Endothelial cell of umbilical vein (primary cell): ENCODE measurements at regions not wholly inside any gene's neighbourhood (a gene's known extent, or its start where the extent isn't known, plus 50 kb on each side); places are given as distances from the start of the nearest gene placed in this dataset.

Source experiments
- BruUV-seq: library from RNA; stranded (reverse); fragments of 400-500 nt; replicated peaks from 2 replicates; lab custom pipeline; 2021; lab: Mats Ljungman, UMichigan
- CTCF ChIA-PET: fragments of 300-600, 350-600 bp; sonication (Branson Sonifier 250); formaldehyde crosslinking; loops from one replicate; lab custom pipeline; 2021; ENCODE audit warnings: antibody characterized with exemption, inconsistent platforms; lab: Charles Lee
- POLR2A ChIA-PET: fragments of 300-600, 350-600 bp; sonication (Branson Sonifier 250); formaldehyde crosslinking; loops from one replicate; lab custom pipeline; 2021; ENCODE audit warnings: antibody characterized with exemption, inconsistent platforms; lab: Charles Lee
- DNase-seq: peaks from one replicate; pipeline ENCODE4 v3.0.0-alpha.2; 2011; ENCODE audit warnings: low read depth, low spot score
- FAIRE-seq: peaks from 2 replicates; lab custom pipeline; 2011; peaks lifted over from hg19 to GRCh38; lab: Jason Lieb, UNC
- H2AFZ ChIP-seq: 2 replicates; pipeline ENCODE4 v1.6.0; 2012; ENCODE audit warnings: low read depth, low read length, control low read depth, inconsistent platforms
- H3K27ac ChIP-seq: 2 replicates; pipeline ENCODE4 v1.5.1; 2011; ENCODE audit warnings: low read depth, mild to moderate bottlenecking, control low read depth, low read length, moderate library complexity; ENCODE audit not compliant: insufficient read depth
- H3K27me3 ChIP-seq, 2 experiments: 2 replicates each; pipeline versions ENCODE4 v1.6.0 to v1.6.1; 2011; ENCODE audit warnings: low read length in 2 of 2, mixed read lengths in 1 of 2; ENCODE audit not compliant: control insufficient read depth in 2 of 2, insufficient read depth in 2 of 2
- H3K36me3 ChIP-seq, 2 experiments: 2 replicates in 1 of 2; 3 replicates in 1 of 2; pipeline ENCODE4 v1.5.1; 2011; ENCODE audit warnings: low read length in 2 of 2, mild to moderate bottlenecking in 1 of 2, moderate library complexity in 1 of 2; ENCODE audit not compliant: control insufficient read depth in 2 of 2, insufficient read depth in 2 of 2; ENCODE audit errors: extremely low read depth in 1 of 2
- H3K4me1 ChIP-seq: 3 replicates; pipeline ENCODE4 v1.5.1; 2011; ENCODE audit warnings: mild to moderate bottlenecking, low read length; ENCODE audit not compliant: control insufficient read depth, insufficient read depth; ENCODE audit errors: extremely low read depth
- H3K4me2 ChIP-seq: 2 replicates; pipeline ENCODE4 v1.6.1; 2011; ENCODE audit warnings: low read length, control low read depth, mixed read lengths; ENCODE audit not compliant: insufficient read depth
- H3K4me3 ChIP-seq, 3 experiments: fragments of 200-600 bp in 1 of 3; sonication (generic), shearing (Covaris generic) in 1 of 3; replicated peaks in 1 of 3; 2 replicates each; pipeline ENCODE4 v1.5.1; 2011 to 2016; ENCODE audit warnings: control low read depth in 3 of 3, low read length in 3 of 3, mild to moderate bottlenecking in 2 of 3, inconsistent platforms in 1 of 3, low read depth in 1 of 3, moderate library complexity in 1 of 3; ENCODE audit not compliant: insufficient read depth in 1 of 3
- H3K79me2 ChIP-seq: 2 replicates; pipeline ENCODE4 v1.6.0; 2012; ENCODE audit warnings: low read length, inconsistent platforms; ENCODE audit not compliant: control insufficient read depth, insufficient read depth
- H3K9ac ChIP-seq: replicated peaks from 2 replicates; pipeline ENCODE3; 2011; ENCODE audit warnings: low read length, control low read depth; ENCODE audit not compliant: insufficient read depth; ENCODE audit errors: extremely low read depth
- H3K9me1 ChIP-seq: replicated peaks from 3 replicates; pipeline ENCODE4 v1.6.0; 2011; ENCODE audit warnings: mild to moderate bottlenecking, low read length; ENCODE audit not compliant: control insufficient read depth, insufficient read depth; ENCODE audit errors: extremely low read depth
- H3K9me3 ChIP-seq: replicated peaks from 2 replicates; pipeline ENCODE4 v1.5.1; 2012; ENCODE audit warnings: low read length, inconsistent platforms; ENCODE audit not compliant: control insufficient read depth, insufficient read depth
- H4K20me1 ChIP-seq: replicated peaks from 2 replicates; pipeline ENCODE3; 2011; ENCODE audit warnings: mild to moderate bottlenecking, low read length; ENCODE audit not compliant: control insufficient read depth, insufficient read depth; ENCODE audit errors: extremely low read depth
- CTCF ChIP-seq, 2 donors: IDR thresholded peaks; 1 replicate in 1 of 2; 2 replicates in 1 of 2; pipeline ENCODE4 v1.5.1; 2011; ENCODE audit warnings: low read length in 2 of 2, mild to moderate bottlenecking in 2 of 2, moderate library complexity in 2 of 2, control low read depth in 1 of 2, inconsistent platforms in 1 of 2, low read depth in 1 of 2; ENCODE audit not compliant: insufficient read depth in 1 of 2; ENCODE audit errors: extremely low read depth in 1 of 2
- EZH2 ChIP-seq: IDR thresholded peaks from 2 replicates; pipeline ENCODE4 v1.6.1; 2012; ENCODE audit warnings: borderline replicate concordance, low read depth, mild to moderate bottlenecking, moderate library complexity, low read length, inconsistent platforms; ENCODE audit not compliant: severe bottlenecking
- FOS ChIP-seq: IDR thresholded peaks from 2 replicates; pipeline ENCODE4 v1.6.1; 2011; ENCODE audit warnings: mild to moderate bottlenecking, low read length, moderate library complexity, borderline replicate concordance; ENCODE audit not compliant: insufficient read depth
- GATA2 ChIP-seq: IDR thresholded peaks from 2 replicates; pipeline ENCODE4 v1.7.0; 2011; ENCODE audit warnings: low read depth, mild to moderate bottlenecking, moderate library complexity, mixed read lengths, low read length; ENCODE audit not compliant: insufficient read length, insufficient read depth
- JUN ChIP-seq: IDR thresholded peaks from 2 replicates; pipeline ENCODE4 v1.6.1; 2011; ENCODE audit warnings: borderline replicate concordance, low read depth; ENCODE audit not compliant: insufficient read length, insufficient read depth
- POLR2A ChIP-seq: IDR thresholded peaks from 2 replicates; pipeline ENCODE4 v1.6.1; 2012; ENCODE audit warnings: low read depth, mild to moderate bottlenecking, control low read depth, low read length
- POLR2AphosphoS5 ChIP-seq: IDR thresholded peaks from 2 replicates; pipeline ENCODE4 v1.6.1; 2012; ENCODE audit warnings: low read depth, mild to moderate bottlenecking, control low read depth, low read length, moderate library complexity; ENCODE audit not compliant: insufficient read depth
- dilution Hi-C: fragments of 300-500 bp; cut with MboI; formaldehyde crosslinking; loops from one replicate; pipeline ENCODE4 v1.15.0; 2019; ENCODE audit warnings: low sequenced_read_pairs; ENCODE audit not compliant: extremely low pct_ligation_motif_present
- intact Hi-C: fragments of 100-400 bp; cut with micrococcal nuclease; formaldehyde crosslinking; loops from one replicate; pipeline ENCODE4 v1.10.0; 2022

GRCh38 chr6:2412731-2413130 lies 167.3 kb upstream of the GMDS start:
- BruUV-seq = no TSS peak
- no peak overlapping the region for H3K9ac ChIP-seq
- H3K36me3 ChIP-seq = no peaks in the 10 kb centered on the region
- H4K20me1 ChIP-seq = no peaks in the 10 kb centered on the region
- intact Hi-C loops (no loop called here), dilution Hi-C loops (no loop called here)
- no peaks in the 10 kb centered on the region for H3K9me1 ChIP-seq
- DNase-seq = peak; percentile 36
- POLR2A ChIA-PET = no interaction called here
- H3K4me1 ChIP-seq = peaks cover 9% of the 10 kb centered on the region
- no peak overlapping the region for H3K4me3 ChIP-seq
- CTCF ChIA-PET = interaction anchor here (0.8 to 1.6 kb wide), 4 partner anchors 33 to 221 kb away, joined by 3 to 6 read pairs (median 4); no protein-coding TSS in a partner anchor
- no peak for TF ChIP-seq CTCF (IDR thresholded peaks at IDR 0.05; ENCODE audit: extremely low read depth in 1 of 2, insufficient read depth in 1 of 2, low read depth in 1 of 2, low read length in 2 of 2)
- TF ChIP-seq FOS = peak; percentile 37
- TF ChIP-seq JUN = no peak
- TF ChIP-seq GATA2 = no peak
- TF ChIP-seq POLR2AphosphoS5 = no peak
- no peak for TF ChIP-seq EZH2
- no peak for TF ChIP-seq POLR2A
- FAIRE-seq = no peak
- H3K4me2 ChIP-seq = no peak overlapping the region
- no peaks in the 10 kb centered on the region for H3K9me3 ChIP-seq
- H2AFZ ChIP-seq = peak overlapping the region; percentile 23
- no peaks in the 10 kb centered on the region for H3K27me3 ChIP-seq
- no peaks in the 10 kb centered on the region for H3K79me2 ChIP-seq
- no peak overlapping the region for H3K27ac ChIP-seq
